K562 (cell line): ENCODE measurements at regions not wholly inside any gene's neighbourhood (a gene's known extent, or its start where the extent isn't known, plus 50 kb on each side); places are given as distances from the start of the nearest gene placed in this dataset.

ENCODE experiments used
- ATAC-seq: fragments of 200-7000 bp; cut with Tn5 transposase; 3 replicates; pipeline ENCODE4 v1.9.1; 2020; ENCODE audit warnings: moderate library complexity
- BruUV-seq: library from RNA; stranded (reverse); fragments of 400-500 nt; replicated peaks from 2 replicates; lab custom pipeline; 2021; lab: Mats Ljungman, UMichigan
- CTCF ChIA-PET: fragments of 300-600 bp; formaldehyde crosslinking; extraction: SDS; loops from one replicate; lab custom pipeline; 2021; ENCODE audit warnings: low intra/inter-chr PET ratio; lab: Yijun Ruan, JAX
- POLR2A ChIA-PET: fragments of 300-600, 350-650 bp; sonication (Branson Sonifier 250); formaldehyde crosslinking; extraction: SDS; loops from one replicate; lab custom pipeline; 2021; ENCODE audit warnings: antibody characterized with exemption, inconsistent platforms; lab: Yijun Ruan, JAX
- DNase-seq, 4 experiments: peaks; one replicate each; pipeline versions ENCODE4 v3.0.0 to v3.0.0-alpha.2; 2011 to 2018; ENCODE audit warnings: low spot score in 3 of 4, mixed read lengths in 3 of 4; ENCODE audit errors: extremely low read depth in 1 of 4
- FAIRE-seq: peaks from 2 replicates; lab custom pipeline; 2011; peaks lifted over from hg19 to GRCh38; lab: Jason Lieb, UNC
- H2AFZ ChIP-seq: 2 replicates; pipeline ENCODE4 v1.6.0; 2011; ENCODE audit warnings: low read depth, low read length, control low read depth, inconsistent platforms
- H3K27ac ChIP-seq: fragments of 200-600 bp; 3 replicates; pipeline ENCODE4 v1.8.0; 2011; ENCODE audit warnings: low read depth, mild to moderate bottlenecking, control low read depth, inconsistent platforms, low read length, moderate library complexity, mixed read lengths; ENCODE audit errors: extremely low read depth
- H3K27me3 ChIP-seq, 2 experiments: fragments of 300-600 bp in 1 of 2; 2 replicates in 1 of 2; 3 replicates in 1 of 2; pipeline versions ENCODE4 v1.6.0 to v1.8.0; 2011; ENCODE audit warnings: inconsistent platforms in 2 of 2, low read length in 2 of 2, mild to moderate bottlenecking in 1 of 2, mixed read lengths in 1 of 2, moderate library complexity in 1 of 2; ENCODE audit not compliant: control insufficient read depth in 2 of 2, insufficient read depth in 2 of 2
- H3K36me3 ChIP-seq: fragments of 300-600 bp; 3 replicates; pipeline ENCODE4 v1.8.0; 2011; ENCODE audit warnings: mild to moderate bottlenecking, low read length, inconsistent platforms; ENCODE audit not compliant: control insufficient read depth, insufficient read depth
- H3K4me1 ChIP-seq, 2 experiments: fragments of 200-600 bp in 1 of 2; replicated peaks in 1 of 2; 2 replicates in 1 of 2; 3 replicates in 1 of 2; pipeline versions ENCODE4 v1.5.1 to v1.8.0; 2011; ENCODE audit warnings: inconsistent platforms in 2 of 2, low read length in 2 of 2, mild to moderate bottlenecking in 1 of 2, mixed read lengths in 1 of 2, moderate library complexity in 1 of 2; ENCODE audit not compliant: control insufficient read depth in 2 of 2, insufficient read depth in 2 of 2
- H3K4me2 ChIP-seq: 2 replicates; pipeline ENCODE4 v1.6.1; 2011; ENCODE audit warnings: low read length, control low read depth, inconsistent platforms, mixed read lengths; ENCODE audit not compliant: insufficient read depth
- H3K4me3 ChIP-seq: fragments of 200-600 bp; sonication (generic), shearing (Covaris generic); 2 replicates; pipeline ENCODE4 v1.5.1; 2016; ENCODE audit warnings: control low read depth, inconsistent platforms
- H3K79me2 ChIP-seq: fragments of 200-600 bp; 3 replicates; pipeline ENCODE4 v1.8.0; 2011; ENCODE audit warnings: low read length, inconsistent platforms; ENCODE audit not compliant: control insufficient read depth, insufficient read depth
- H3K9ac ChIP-seq, 2 experiments: 2 replicates each; pipeline versions ENCODE4 v1.6.0 to v1.6.1; 2011; ENCODE audit warnings: low read depth in 2 of 2, low read length in 2 of 2, control low read depth in 1 of 2, inconsistent platforms in 1 of 2, mild to moderate bottlenecking in 1 of 2, mixed read lengths in 1 of 2; ENCODE audit not compliant: insufficient read depth in 1 of 2
- H3K9me1 ChIP-seq: one replicate; pipeline ENCODE4 v1.6.0; 2011; ENCODE audit warnings: inconsistent platforms, mild to moderate bottlenecking, low read length, moderate library complexity; ENCODE audit not compliant: control insufficient read depth, insufficient read depth
- H3K9me3 ChIP-seq: replicated peaks from 2 replicates; pipeline ENCODE4 v1.5.1; 2011; ENCODE audit warnings: low read depth, low read length, inconsistent platforms; ENCODE audit not compliant: control insufficient read depth, insufficient read depth
- H4K20me1 ChIP-seq: replicated peaks from 2 replicates; pipeline ENCODE4 v1.6.1; 2011; ENCODE audit warnings: low read length, inconsistent platforms, mixed read lengths; ENCODE audit not compliant: control insufficient read depth, insufficient read depth
- CREB1 ChIP-seq, 2 experiments: sonication (generic) in 1 of 2; formaldehyde crosslinking in 1 of 2; IDR thresholded peaks; 2 replicates each; pipeline versions ENCODE4 v1.6.1 to v1.8.0; 2012 to 2022; ENCODE audit warnings: inconsistent platforms in 1 of 2, mild to moderate bottlenecking in 1 of 2, missing genetic modification reagents in 1 of 2, moderate library complexity in 1 of 2
- KLF16 ChIP-seq: IDR thresholded peaks from 2 replicates; pipeline ENCODE4 v1.6.1; 2016; ENCODE audit warnings: antibody characterized with exemption
- NFATC3 ChIP-seq: fragments of 450-650 bp; IDR thresholded peaks from 2 replicates; pipeline ENCODE4 v1.6.1; 2017; ENCODE audit warnings: mild to moderate bottlenecking
- POLR2G ChIP-seq: fragments of 200-400 bp; formaldehyde crosslinking; IDR thresholded peaks from 2 replicates; pipeline ENCODE4 v1.6.1; 2017; ENCODE audit warnings: low read depth, mild to moderate bottlenecking, antibody characterized with exemption, low read length, moderate library complexity
- RBM17 ChIP-seq: fragments of 200-400 bp; formaldehyde crosslinking; IDR thresholded peaks from 2 replicates; pipeline ENCODE4 v1.6.1; 2017; ENCODE audit warnings: low read depth, mild to moderate bottlenecking, low read length, borderline replicate concordance
- SMARCA4 ChIP-seq: fragments of 450-650 bp; IDR thresholded peaks from 2 replicates; pipeline ENCODE4 v1.6.1; 2016
- TAF1 ChIP-seq: IDR thresholded peaks from 2 replicates; pipeline ENCODE4 v1.6.1; 2011; ENCODE audit warnings: mild to moderate bottlenecking, low read length, moderate library complexity; ENCODE audit not compliant: insufficient read depth, control insufficient read depth, severe bottlenecking; ENCODE audit errors: extremely low read depth
- ZFP1 ChIP-seq: fragments of 450-650 bp; formaldehyde crosslinking; IDR thresholded peaks from 2 replicates; pipeline ENCODE4 v1.4.0; 2020; ENCODE audit warnings: mild to moderate bottlenecking, mixed read lengths
- ZKSCAN3 ChIP-seq: fragments of 250-450 bp; sonication (Bioruptor Pico); IDR thresholded peaks from 2 replicates; pipeline ENCODE4 v1.4.0; 2020
- WGBS: fragments of 100-300 bp; shearing (Covaris generic); methylation state at CpG from one replicate; pipeline ENCODE4 v1.1.6; 2016; ENCODE audit warnings: low coverage, mixed read lengths; ENCODE audit not compliant: insufficient coverage; ENCODE audit errors: missing lambda C conversion rate; 5-methylcytosine and 5-hydroxymethylcytosine counted together
- in situ Hi-C: fragments of 300-500 bp; cut with MboI; formaldehyde crosslinking; loops from 4 replicates; pipeline ENCODE4 v1.15.0; 2018; ENCODE audit warnings: inconsistent platforms, mixed read lengths
- intact Hi-C: fragments of 100-400 bp; cut with micrococcal nuclease; formaldehyde crosslinking; loops from 2 replicates; pipeline ENCODE4 v1.14.2; 2022

GRCh38 chr10:131733596-131733995, 167.2 kb upstream of the PPP2R2D start:
- ChIA-PET POLR2A (no interaction called here), CTCF (no interaction called here)
- no peaks in the 10 kb centered on the region for H3K9me3 ChIP-seq
- WGBS: 0% methylated on average over 7 of the region's 10 CpGs
- intact Hi-C loops (no loop called here), in situ Hi-C loops (no loop called here)
- H3K9ac ChIP-seq: no peak overlapping the region
- BruUV-seq: no TSS peak
- no peaks in the 10 kb centered on the region for H3K9me1 ChIP-seq
- ATAC-seq (no peak), DNase-seq (no peak), FAIRE-seq (no peak)
- H3K27me3 ChIP-seq: peaks cover 0 to 23% of the 10 kb centered on the region in 2 experiments; a peak in 2 of 5 replicates
- H3K36me3 ChIP-seq: no peaks in the 10 kb centered on the region
- H3K4me3 ChIP-seq: no peak overlapping the region
- no peaks in the 10 kb centered on the region for H3K79me2 ChIP-seq
- no peak overlapping the region for H3K27ac ChIP-seq
- no peaks in the 10 kb centered on the region; a peak in 1 of 5 replicates for H3K4me1 ChIP-seq
- no peaks in the 10 kb centered on the region for H4K20me1 ChIP-seq
- no peak overlapping the region for H2AFZ ChIP-seq
- TF ChIP-seq ZKSCAN3 (CRISPR knock-in tag): no peak
- no peak for TF ChIP-seq NFATC3
- TF ChIP-seq ZFP1 (CRISPR knock-in tag): no peak
- no peak for TF ChIP-seq TAF1
- no peak for TF ChIP-seq SMARCA4
- no peak for TF ChIP-seq RBM17
- TF ChIP-seq POLR2G: no peak
- no peak for TF ChIP-seq CREB1 (IDR thresholded peaks at IDR 0.05)
- no peak for TF ChIP-seq CREB1 (CRISPR knock-in tag; IDR thresholded peaks at IDR 0.05)
- no peak for TF ChIP-seq KLF16
- H3K4me2 ChIP-seq: no peak overlapping the region
